Sigmoid colon (tissue), 6 donors: ENCODE measurements at regions not wholly inside any gene's neighbourhood (a gene's known extent, or its start where the extent isn't known, plus 50 kb on each side); places are given as distances from the start of the nearest gene placed in this dataset.
"Not testable (repeated sequence)": the region's sequence is repeated elsewhere in the genome, so short reads cannot be mapped to it uniquely, and the experiment has no call there.

Source experiments
- DNase-seq: peaks from one replicate; pipeline ENCODE4 v3.0.0-alpha.2; 2019
- H3K27ac ChIP-seq, 4 donors: fragments of 200-600 bp; sonication (generic); one replicate each; pipeline ENCODE4 v1.5.1; 2016 to 2019; ENCODE audit warnings: mild to moderate bottlenecking in 1 of 4
- H3K27me3 ChIP-seq, 3 donors: fragments of 200-600 bp; sonication (generic); one replicate each; pipeline ENCODE4 v1.5.1; 2019; ENCODE audit warnings: mild to moderate bottlenecking in 1 of 3
- H3K36me3 ChIP-seq, 4 donors: fragments of 200-600 bp; sonication (generic); one replicate each; pipeline ENCODE4 v1.5.1; 2016 to 2019
- H3K4me1 ChIP-seq, 4 donors: fragments of 200-600 bp; sonication (generic); one replicate each; pipeline ENCODE4 v1.5.1; 2017 to 2019
- H3K4me3 ChIP-seq, 4 donors: fragments of 200-600 bp; sonication (generic); one replicate each; pipeline ENCODE4 v1.5.1; 2017 to 2019; ENCODE audit warnings: mild to moderate bottlenecking in 2 of 4, moderate library complexity in 1 of 4
- H3K9me3 ChIP-seq, 4 donors: fragments of 200-600 bp in 3 of 4; sonication (generic) in 3 of 4; one replicate each; pipeline versions ENCODE4 v1.5.1 to v1.6.1; 2013 to 2019
- CTCF ChIP-seq, 4 experiments: fragments of 450-650 bp in 3 of 4; fragments of 200-600 bp in 1 of 4; IDR thresholded peaks; one replicate each; pipeline ENCODE4 v1.5.1; 2016 to 2019; ENCODE audit warnings: antibody characterized with exemption in 4 of 4, mild to moderate bottlenecking in 3 of 4, moderate library complexity in 2 of 4
- EP300 ChIP-seq, 4 donors: sonication (generic); formaldehyde crosslinking; IDR thresholded peaks; one replicate each; pipeline ENCODE4 v1.6.1; 2017; ENCODE audit warnings: antibody characterized with exemption in 4 of 4
- POLR2A ChIP-seq, 2 donors: fragments of 450-650 bp; IDR thresholded peaks; one replicate each; pipeline ENCODE4 v1.6.1; 2016; ENCODE audit warnings: antibody characterized with exemption in 2 of 2, mild to moderate bottlenecking in 2 of 2, moderate library complexity in 2 of 2
- POLR2AphosphoS5 ChIP-seq, 4 donors: sonication (generic); formaldehyde crosslinking; IDR thresholded peaks; one replicate each; pipeline ENCODE4 v1.6.1; 2017; ENCODE audit warnings: antibody characterized with exemption in 4 of 4
- WGBS, 2 donors: extraction: QIAGEN DNeasy Blood & Tissue Kit; methylation state at CpG; one replicate each; pipeline ENCODE4 v1.1.7; 2013; 5-methylcytosine and 5-hydroxymethylcytosine counted together
- intact Hi-C: fragments of 100-400 bp; cut with DNase I; formaldehyde crosslinking; loops from one replicate; pipeline ENCODE4 v1.15.1; 2023
- donor health status: healthy with polysubstance abuse.
- donor health status: healthy.

- TF ChIP-seq POLR2A (IDR thresholded peaks at IDR 0.05) (no peak), EP300 (IDR thresholded peaks at IDR 0.05) (no peak), POLR2AphosphoS5 (IDR thresholded peaks at IDR 0.05) (no peak), CTCF (IDR thresholded peaks at IDR 0.05) (no peak)
- WGBS, 2 donors: 62 to 65% methylated on average over 7 of the region's 7 CpGs
- H3K27ac ChIP-seq: no peak overlapping the region
- no peaks in the 10 kb centered on the region for H3K4me1 ChIP-seq
- H3K36me3 ChIP-seq: no peaks in the 10 kb centered on the region
- intact Hi-C loops: no loop called here
- H3K9me3 ChIP-seq: peaks cover 0 to 3% (median 0%) of the 10 kb centered on the region in 4 donors
- no peaks in the 10 kb centered on the region for H3K27me3 ChIP-seq
- no peak overlapping the region for H3K4me3 ChIP-seq
- no peak for DNase-seq
Observed at GRCh38 chr14:97065305-97066067, 268.3 kb downstream of the VRK1 start.

- H3K27ac ChIP-seq: no peak overlapping the region
- TF ChIP-seq CTCF (IDR thresholded peaks at IDR 0.05) (no peak), EP300 (IDR thresholded peaks at IDR 0.05) (no peak), POLR2AphosphoS5 (IDR thresholded peaks at IDR 0.05) (no peak), POLR2A (IDR thresholded peaks at IDR 0.05) (no peak)
- peaks cover 0 to 3% (median 0%) of the 10 kb centered on the region in 4 donors for H3K9me3 ChIP-seq
- intact Hi-C loops: no loop called here
- no peaks in the 10 kb centered on the region for H3K27me3 ChIP-seq
- no peaks in the 10 kb centered on the region for H3K4me1 ChIP-seq
- WGBS, 2 donors: 50 to 59% methylated on average over 6 of the region's 6 CpGs
- H3K4me3 ChIP-seq: no peak overlapping the region
- no peak for DNase-seq
- H3K36me3 ChIP-seq: no peaks in the 10 kb centered on the region
Observed at GRCh38 chr14:97066068-97066899, 269.1 kb downstream of the VRK1 start.

GRCh38 chr14:97068293-97068692, 271.1 kb downstream of the VRK1 start:
- H3K9me3 ChIP-seq, H3K27ac ChIP-seq, H3K36me3 ChIP-seq, H3K4me1 ChIP-seq, DNase-seq, intact Hi-C loops, H3K4me3 ChIP-seq, H3K27me3 ChIP-seq: not testable (repeated sequence)
- 91 to 95% methylated on average over 1 of the region's 1 CpG for WGBS, 2 donors

- peaks cover 0 to 4% (median 0%) of the 10 kb centered on the region in 3 donors for H3K27me3 ChIP-seq
- H3K9me3 ChIP-seq: peaks cover 0 to 3% (median 0%) of the 10 kb centered on the region in 4 donors
- intact Hi-C loops: no loop called here
- no peaks in the 10 kb centered on the region for H3K36me3 ChIP-seq
- H3K4me1 ChIP-seq: no peaks in the 10 kb centered on the region
- no peak for DNase-seq
- H3K4me3 ChIP-seq: no peak overlapping the region
- no peak for TF ChIP-seq POLR2AphosphoS5 (IDR thresholded peaks at IDR 0.05)
- no peak for TF ChIP-seq POLR2A (IDR thresholded peaks at IDR 0.05)
- no peak for TF ChIP-seq EP300 (IDR thresholded peaks at IDR 0.05)
- no peak for TF ChIP-seq CTCF (IDR thresholded peaks at IDR 0.05)
- WGBS, 2 donors: 87 to 88% methylated on average over 6 of the region's 6 CpGs
- H3K27ac ChIP-seq: no peak overlapping the region
Observed at GRCh38 chr14:97070259-97070658, 273.1 kb downstream of the VRK1 start.

- Histone ChIP-seq H3K27me3 (peaks cover 0 to 4% (median 0%) of the 10 kb centered on the region in 3 donors), H3K9me3 (peaks cover 0 to 2% (median 0%) of the 10 kb centered on the region in 4 donors), H3K4me3 (no peak overlapping the region), H3K4me1 (no peaks in the 10 kb centered on the region), H3K36me3 (no peaks in the 10 kb centered on the region), H3K27ac (no peak overlapping the region)
- 86 to 87% methylated on average over 8 of the region's 8 CpGs for WGBS, 2 donors
- no peak for DNase-seq
- TF ChIP-seq CTCF (IDR thresholded peaks at IDR 0.05) (no peak), POLR2A (IDR thresholded peaks at IDR 0.05) (no peak), POLR2AphosphoS5 (IDR thresholded peaks at IDR 0.05) (no peak), EP300 (IDR thresholded peaks at IDR 0.05) (no peak)
- intact Hi-C loops: no loop called here
Observed at GRCh38 chr14:97071177-97071576, 274.0 kb downstream of the VRK1 start.
